ENCODE measurements at regions not wholly inside any gene's neighbourhood (a gene's known extent, or its start where the extent isn't known, plus 50 kb on each side); places are given as distances from the start of the nearest gene placed in this dataset.

- no peak overlapping the region for H3K4me3 ChIP-seq (ENCODE audit: low read depth, low read length)
- DNase-seq (ENCODE audit: low read depth) = no peak
- no peak for TF ChIP-seq POLR2A (IDR thresholded peaks at IDR 0.05; ENCODE audit: extremely low read depth, insufficient read length)
These were observed 516.1 kb downstream of the MIAT start for GRCh38 chr22:27173530-27173929.

DNA sequence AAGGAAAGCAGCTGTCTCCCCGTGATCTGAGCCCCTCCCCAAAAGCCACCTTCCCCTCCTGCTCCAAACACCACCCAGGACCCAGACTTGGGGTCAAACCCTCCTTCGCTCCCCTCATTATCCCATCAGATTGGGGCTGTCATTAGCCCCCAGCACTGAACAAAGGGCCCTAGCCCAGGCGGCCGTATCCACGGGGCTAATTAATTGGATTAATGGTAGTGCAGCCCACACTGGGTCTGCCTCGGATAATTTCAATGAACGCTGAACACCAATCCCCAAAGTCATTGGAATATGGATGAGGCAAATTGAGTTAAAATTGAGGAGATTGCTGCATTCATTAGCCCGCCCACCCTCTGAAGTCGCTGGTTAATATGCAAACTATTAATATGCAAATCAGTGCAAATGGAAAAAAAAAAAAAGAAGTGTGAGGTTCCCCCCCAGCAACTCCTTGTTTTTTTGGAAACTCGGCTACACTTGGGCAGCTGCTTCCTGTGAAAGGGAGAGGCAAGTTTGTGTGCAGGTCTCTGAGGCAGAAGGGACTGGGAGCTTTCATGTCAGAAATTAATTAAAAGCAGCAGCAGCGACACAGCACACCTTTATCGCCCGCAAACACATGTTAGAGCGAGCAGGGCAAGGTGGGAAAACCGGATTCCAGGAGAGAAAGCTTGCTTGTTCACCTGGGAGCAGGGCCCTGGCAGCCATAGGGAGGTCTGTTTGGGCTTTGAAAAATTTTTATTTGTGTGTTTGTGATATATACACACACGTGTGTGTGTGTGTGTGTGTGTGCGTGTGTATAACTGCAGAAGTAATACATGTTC, 517.8 kb downstream of the MIAT start:
- DNase-seq (ENCODE audit: low read depth) = no peak
- H3K4me3 ChIP-seq (ENCODE audit: low read depth, low read length) = no peak overlapping the region
- no peak for TF ChIP-seq CTCF (IDR thresholded peaks at IDR 0.05; ENCODE audit: low read depth, low read length)
- TF ChIP-seq MYC (IDR thresholded peaks at IDR 0.05; ENCODE audit: low read depth, low read length) = no peak
- TF ChIP-seq MAX (IDR thresholded peaks at IDR 0.05; ENCODE audit: low read depth, low read length) = no peak

DNA sequence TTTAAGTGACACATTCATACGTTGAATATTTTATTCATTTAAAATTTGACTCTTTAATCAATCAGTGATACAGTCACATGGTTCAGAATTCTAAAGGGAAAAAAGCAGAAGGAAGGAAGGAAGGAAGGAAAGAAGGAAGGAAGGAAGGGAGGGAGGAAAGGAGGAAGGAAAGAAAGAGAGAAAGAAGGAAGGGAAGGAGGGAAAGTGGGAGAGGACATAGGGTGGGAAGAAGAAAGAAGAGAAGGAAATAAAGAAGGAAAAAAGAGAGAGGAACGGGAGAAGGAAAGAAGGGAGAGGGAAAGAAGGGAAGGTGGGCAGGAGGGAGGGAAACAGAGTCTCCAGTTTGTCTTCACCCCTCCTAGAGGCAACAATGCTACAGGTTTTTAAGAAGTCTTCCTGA, 518.6 kb downstream of the MIAT start:
- DNase-seq (ENCODE audit: low read depth) = no peak

GRCh38 chr22:27179161-27179560, 521.8 kb downstream of the MIAT start:
- no peak overlapping the region for H3K4me3 ChIP-seq (ENCODE audit: low read depth, low read length)
- no peak for DNase-seq (ENCODE audit: low read depth)
- no peak for TF ChIP-seq MYC (IDR thresholded peaks at IDR 0.05; ENCODE audit: low read depth, low read length)
- TF ChIP-seq CTCF (IDR thresholded peaks at IDR 0.05; ENCODE audit: low read depth, low read length) = no peak
- TF ChIP-seq MAX (IDR thresholded peaks at IDR 0.05; ENCODE audit: low read depth, low read length) = no peak
- no peak for TF ChIP-seq POLR2A (IDR thresholded peaks at IDR 0.05; ENCODE audit: extremely low read depth, insufficient read length)

More for the DNA sequence above, 518.6 kb downstream of the MIAT start:
- no peak overlapping the region for H3K4me3 ChIP-seq (ENCODE audit: low read depth, low read length)
- TF ChIP-seq MAX (IDR thresholded peaks at IDR 0.05; ENCODE audit: low read depth, low read length) (no peak), POLR2A (IDR thresholded peaks at IDR 0.05; ENCODE audit: extremely low read depth, insufficient read length) (no peak), CTCF (IDR thresholded peaks at IDR 0.05; ENCODE audit: low read depth, low read length) (no peak), MYC (IDR thresholded peaks at IDR 0.05; ENCODE audit: low read depth, low read length) (no peak)

DNA sequence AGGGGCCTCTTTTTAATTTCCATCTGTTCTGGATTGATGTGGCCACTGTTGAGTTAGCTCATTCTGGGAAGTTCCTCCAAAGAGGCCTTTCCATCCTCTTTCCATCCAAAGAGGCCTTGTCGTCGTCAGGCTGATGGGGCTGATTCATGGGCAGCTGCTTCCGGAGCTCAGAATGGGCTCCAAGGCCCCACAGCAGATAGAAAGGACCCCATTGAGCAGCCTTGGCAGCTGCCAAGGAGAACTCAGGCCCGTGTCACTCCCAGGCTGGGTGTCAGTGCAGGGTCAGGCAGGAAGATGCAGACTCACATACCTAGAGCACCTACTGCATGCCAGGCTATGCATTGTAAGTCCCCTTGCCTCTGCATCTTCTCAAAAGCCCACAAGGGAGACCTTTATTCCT, 524.1 kb downstream of the MIAT start:
- no peak for DNase-seq (ENCODE audit: low read depth)
- no peak overlapping the region for H3K4me3 ChIP-seq (ENCODE audit: low read depth, low read length)
- TF ChIP-seq CTCF (IDR thresholded peaks at IDR 0.05; ENCODE audit: low read depth, low read length) (no peak), POLR2A (IDR thresholded peaks at IDR 0.05; ENCODE audit: extremely low read depth, insufficient read length) (no peak), MYC (IDR thresholded peaks at IDR 0.05; ENCODE audit: low read depth, low read length) (no peak)

- TF ChIP-seq MAX (IDR thresholded peaks at IDR 0.05; ENCODE audit: low read depth, low read length) (no peak), POLR2A (IDR thresholded peaks at IDR 0.05; ENCODE audit: extremely low read depth, insufficient read length) (no peak), MYC (IDR thresholded peaks at IDR 0.05; ENCODE audit: low read depth, low read length) (no peak), CTCF (IDR thresholded peaks at IDR 0.05; ENCODE audit: low read depth, low read length) (no peak)
- no peak overlapping the region for H3K4me3 ChIP-seq (ENCODE audit: low read depth, low read length)
- DNase-seq (ENCODE audit: low read depth) = no peak
These were observed 526.1 kb downstream of the MIAT start for GRCh38 chr22:27183474-27183873.

All from NB4 (cell line).